ENCODE measurements at regions not wholly inside any gene's neighbourhood (a gene's known extent, or its start where the extent isn't known, plus 50 kb on each side); places are given as distances from the start of the nearest gene placed in this dataset.

DNA sequence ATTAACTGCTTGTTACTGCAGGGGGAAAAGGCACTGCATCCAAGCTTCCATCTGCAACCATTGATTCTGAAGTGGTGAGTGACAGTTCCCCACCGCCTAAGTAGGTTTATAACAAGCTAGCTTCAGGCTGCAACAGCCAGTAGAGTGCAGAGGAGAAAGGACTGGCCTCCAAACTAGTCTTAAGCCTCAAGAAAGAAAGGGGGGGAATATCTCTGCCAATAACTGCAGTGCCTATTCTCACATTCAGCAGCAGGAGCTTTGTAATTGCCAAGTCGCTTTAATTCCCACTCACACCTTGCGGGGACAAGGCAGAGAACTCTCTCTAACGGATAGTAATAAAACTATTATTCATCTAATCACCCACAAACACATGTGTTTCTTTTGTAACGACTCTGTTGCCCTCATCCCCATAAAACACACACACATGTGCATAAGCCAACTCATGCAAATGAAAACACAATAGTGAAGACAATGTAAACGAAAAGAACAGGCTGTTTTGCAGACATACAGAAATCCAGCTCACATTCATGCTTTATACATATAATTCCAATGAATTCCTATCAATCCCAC is 1963.3 kb upstream of the PIK3C3 start:
- Histone ChIP-seq H3K79me2 (ENCODE audit: insufficient read depth, low read depth, low read length) (no peaks in the 10 kb centered on the region), H3K4me3 (ENCODE audit: low read depth, low read length, poor library complexity, severe bottlenecking) (no peak overlapping the region), H3K27ac (ENCODE audit: low read depth, low read length, poor library complexity, severe bottlenecking) (no peak overlapping the region), H2AFZ (ENCODE audit: low read length) (no peak overlapping the region), H3K9me2 (ENCODE audit: insufficient read depth, low read length) (no peaks in the 10 kb centered on the region), H4K20me1 (ENCODE audit: insufficient read depth, low read length) (no peaks in the 10 kb centered on the region), H3K9me3 (ENCODE audit: low read length) (no peaks in the 10 kb centered on the region), H3K4me2 (ENCODE audit: low read length) (no peak overlapping the region), H3K36me3 (ENCODE audit: insufficient read depth, low read length) (no peaks in the 10 kb centered on the region), H3K4me1 (ENCODE audit: insufficient read depth, low read length, poor library complexity, severe bottlenecking) (no peaks in the 10 kb centered on the region)
- DNase-seq (ENCODE audit: low spot score): no peak
- BruUV-seq (replicated peaks): no TSS peak
- intact Hi-C loops (cut with micrococcal nuclease; ENCODE audit: unreplicated experiment): no loop called here
- TF ChIP-seq, protein P1, sequence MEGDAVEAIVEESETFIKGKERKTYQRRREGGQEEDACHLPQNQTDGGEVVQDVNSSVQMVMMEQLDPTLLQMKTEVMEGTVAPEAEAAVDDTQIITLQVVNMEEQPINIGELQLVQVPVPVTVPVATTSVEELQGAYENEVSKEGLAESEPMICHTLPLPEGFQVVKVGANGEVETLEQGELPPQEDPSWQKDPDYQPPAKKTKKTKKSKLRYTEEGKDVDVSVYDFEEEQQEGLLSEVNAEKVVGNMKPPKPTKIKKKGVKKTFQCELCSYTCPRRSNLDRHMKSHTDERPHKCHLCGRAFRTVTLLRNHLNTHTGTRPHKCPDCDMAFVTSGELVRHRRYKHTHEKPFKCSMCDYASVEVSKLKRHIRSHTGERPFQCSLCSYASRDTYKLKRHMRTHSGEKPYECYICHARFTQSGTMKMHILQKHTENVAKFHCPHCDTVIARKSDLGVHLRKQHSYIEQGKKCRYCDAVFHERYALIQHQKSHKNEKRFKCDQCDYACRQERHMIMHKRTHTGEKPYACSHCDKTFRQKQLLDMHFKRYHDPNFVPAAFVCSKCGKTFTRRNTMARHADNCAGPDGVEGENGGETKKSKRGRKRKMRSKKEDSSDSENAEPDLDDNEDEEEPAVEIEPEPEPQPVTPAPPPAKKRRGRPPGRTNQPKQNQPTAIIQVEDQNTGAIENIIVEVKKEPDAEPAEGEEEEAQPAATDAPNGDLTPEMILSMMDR (conservative IDR thresholded peaks at IDR 0.05; ENCODE audit: low read length): no peak
- TF ChIP-seq EZH2phosphoT487 (IDR thresholded peaks at IDR 0.05; ENCODE audit: borderline replicate concordance, low read depth, low read length): no peak
- POLR2A ChIA-PET: no interaction called here
- CTCF ChIA-PET (ENCODE audit: unreplicated experiment): no interaction called here

- Histone ChIP-seq H3K36me3 (ENCODE audit: insufficient read depth, low read length) (no peaks in the 10 kb centered on the region), H3K4me1 (ENCODE audit: insufficient read depth, low read length, poor library complexity, severe bottlenecking) (no peaks in the 10 kb centered on the region), H2AFZ (ENCODE audit: low read length) (no peak overlapping the region), H3K27ac (ENCODE audit: low read depth, low read length, poor library complexity, severe bottlenecking) (no peak overlapping the region), H3K4me2 (ENCODE audit: low read length) (no peak overlapping the region), H3K9me2 (ENCODE audit: insufficient read depth, low read length) (no peaks in the 10 kb centered on the region), H3K79me2 (ENCODE audit: insufficient read depth, low read depth, low read length) (no peaks in the 10 kb centered on the region), H3K4me3 (ENCODE audit: low read depth, low read length, poor library complexity, severe bottlenecking) (no peak overlapping the region), H4K20me1 (ENCODE audit: insufficient read depth, low read length) (no peaks in the 10 kb centered on the region), H3K9me3 (ENCODE audit: low read length) (no peaks in the 10 kb centered on the region)
- no peak for TF ChIP-seq EZH2phosphoT487 (IDR thresholded peaks at IDR 0.05; ENCODE audit: borderline replicate concordance, low read depth, low read length)
- TF ChIP-seq, protein P1 (conservative IDR thresholded peaks at IDR 0.05; ENCODE audit: low read length): no peak
- BruUV-seq (replicated peaks): no TSS peak
- DNase-seq (ENCODE audit: low spot score): no peak
- CTCF ChIA-PET (ENCODE audit: unreplicated experiment): no interaction called here
- POLR2A ChIA-PET: no interaction called here
- intact Hi-C loops (cut with micrococcal nuclease; ENCODE audit: unreplicated experiment): no loop called here
Measured at GRCh38 chr18:39990540-39990939, 1964.5 kb upstream of the PIK3C3 start.

GRCh38 chr18:39976771-39977170 is 1978.3 kb upstream of the PIK3C3 start:
- no peaks in the 10 kb centered on the region for H3K79me2 ChIP-seq (ENCODE audit: insufficient read depth, low read depth, low read length)
- no peak overlapping the region for H2AFZ ChIP-seq (ENCODE audit: low read length)
- H3K4me3 ChIP-seq (ENCODE audit: low read depth, low read length, poor library complexity, severe bottlenecking): no peak overlapping the region
- H3K4me2 ChIP-seq (ENCODE audit: low read length): no peak overlapping the region
- no peak overlapping the region for H3K27ac ChIP-seq (ENCODE audit: low read depth, low read length, poor library complexity, severe bottlenecking)
- CTCF ChIA-PET (ENCODE audit: unreplicated experiment): no interaction called here
- intact Hi-C loops (cut with micrococcal nuclease; ENCODE audit: unreplicated experiment): no loop called here
- H3K4me1 ChIP-seq (ENCODE audit: insufficient read depth, low read length, poor library complexity, severe bottlenecking): no peaks in the 10 kb centered on the region
- no peak for DNase-seq (ENCODE audit: low spot score)
- no peaks in the 10 kb centered on the region for H4K20me1 ChIP-seq (ENCODE audit: insufficient read depth, low read length)
- TF ChIP-seq EZH2phosphoT487 (IDR thresholded peaks at IDR 0.05; ENCODE audit: borderline replicate concordance, low read depth, low read length): no peak
- TF ChIP-seq, protein P1 (conservative IDR thresholded peaks at IDR 0.05; ENCODE audit: low read length): no peak
- POLR2A ChIA-PET: no interaction called here
- BruUV-seq (replicated peaks): no TSS peak
- no peaks in the 10 kb centered on the region for H3K9me2 ChIP-seq (ENCODE audit: insufficient read depth, low read length)
- H3K36me3 ChIP-seq (ENCODE audit: insufficient read depth, low read length): no peaks in the 10 kb centered on the region
- no peaks in the 10 kb centered on the region for H3K9me3 ChIP-seq (ENCODE audit: low read length)
